ENCODE measurements at regions not wholly inside any gene's neighbourhood (a gene's known extent, or its start where the extent isn't known, plus 50 kb on each side); places are given as distances from the start of the nearest gene placed in this dataset.

DNA sequence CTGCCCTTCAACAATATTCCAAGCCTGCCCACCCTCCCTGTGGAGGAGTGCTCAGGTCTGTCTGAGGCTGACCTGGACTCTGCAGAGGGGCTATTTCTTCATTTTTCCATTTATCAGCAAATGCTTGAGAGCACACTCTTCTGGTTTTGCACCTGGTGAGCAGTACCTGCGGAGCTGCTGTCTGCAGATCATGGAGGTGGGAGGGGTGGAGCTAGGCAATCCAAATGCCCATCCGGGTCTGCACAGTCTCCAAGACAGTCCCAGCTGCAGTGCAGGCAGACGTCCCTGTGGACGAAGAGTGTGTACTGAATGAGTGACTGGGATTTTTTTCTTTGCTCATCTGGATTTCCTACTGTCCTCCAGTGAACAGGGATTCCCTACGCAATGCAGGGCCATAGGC is 239.8 kb downstream of the IRX2 start:
- H3K9me2 ChIP-seq (replicated peaks; ENCODE audit: low read depth, low read length) = no peaks in the 10 kb centered on the region

GRCh38 chr5:2511126-2511525 is 240.4 kb downstream of the IRX2 start:
- H4K20me1 ChIP-seq (ENCODE audit: insufficient read depth, low read length, poor library complexity, severe bottlenecking) = no peaks in the 10 kb centered on the region
- H3K4me2 ChIP-seq (ENCODE audit: low read depth, low read length, poor library complexity, severe bottlenecking) = no peak overlapping the region
- H3K27me3 ChIP-seq (ENCODE audit: insufficient read depth, low read length, poor library complexity, severe bottlenecking) = no peaks in the 10 kb centered on the region
- H3K4me1 ChIP-seq (ENCODE audit: insufficient read depth, low read length, poor library complexity, severe bottlenecking) = no peaks in the 10 kb centered on the region
- no peaks in the 10 kb centered on the region for H3K36me3 ChIP-seq (ENCODE audit: insufficient read depth, low read length)
- no peak overlapping the region for H2AFZ ChIP-seq (ENCODE audit: low read length)
- no peaks in the 10 kb centered on the region for H3F3A ChIP-seq (ENCODE audit: low read depth)
- no peak overlapping the region for H3K9ac ChIP-seq (ENCODE audit: low read depth, low read length, poor library complexity, severe bottlenecking)
- H3K79me2 ChIP-seq (ENCODE audit: insufficient read depth, low read length) = no peaks in the 10 kb centered on the region
- H3K9me3 ChIP-seq (ENCODE audit: insufficient read depth, low read depth, low read length) = peaks cover 2% of the 10 kb centered on the region; the same call in 1 of the 2 replicates
- TF ChIP-seq EZH2phosphoT487 (IDR thresholded peaks at IDR 0.05; ENCODE audit: borderline replicate concordance) (no peak), CTCF (conservative IDR thresholded peaks at IDR 0.05; ENCODE audit: low read length) (no peak)
- H3K9me2 ChIP-seq (replicated peaks; ENCODE audit: low read depth, low read length) = no peaks in the 10 kb centered on the region
- H3K4me3 ChIP-seq (ENCODE audit: low read length, poor library complexity, severe bottlenecking) = no peak overlapping the region

More for the DNA sequence above, 239.8 kb downstream of the IRX2 start:
- no peaks in the 10 kb centered on the region for H3F3A ChIP-seq (ENCODE audit: low read depth)
- no peak overlapping the region for H3K4me3 ChIP-seq (ENCODE audit: low read length, poor library complexity, severe bottlenecking)
- H2AFZ ChIP-seq (ENCODE audit: low read length) = no peak overlapping the region
- TF ChIP-seq CTCF (conservative IDR thresholded peaks at IDR 0.05; ENCODE audit: low read length) (no peak), EZH2phosphoT487 (IDR thresholded peaks at IDR 0.05; ENCODE audit: borderline replicate concordance) (no peak)
- no peaks in the 10 kb centered on the region for H3K4me1 ChIP-seq (ENCODE audit: insufficient read depth, low read length, poor library complexity, severe bottlenecking)
- H3K9ac ChIP-seq (ENCODE audit: low read depth, low read length, poor library complexity, severe bottlenecking) = no peak overlapping the region
- H3K27me3 ChIP-seq (ENCODE audit: insufficient read depth, low read length, poor library complexity, severe bottlenecking) = no peaks in the 10 kb centered on the region
- no peak overlapping the region for H3K4me2 ChIP-seq (ENCODE audit: low read depth, low read length, poor library complexity, severe bottlenecking)
- H4K20me1 ChIP-seq (ENCODE audit: insufficient read depth, low read length, poor library complexity, severe bottlenecking) = no peaks in the 10 kb centered on the region
- H3K9me3 ChIP-seq (ENCODE audit: insufficient read depth, low read depth, low read length) = peaks cover 2% of the 10 kb centered on the region; the same call in 1 of the 2 replicates
- no peaks in the 10 kb centered on the region for H3K36me3 ChIP-seq (ENCODE audit: insufficient read depth, low read length)
- no peaks in the 10 kb centered on the region for H3K79me2 ChIP-seq (ENCODE audit: insufficient read depth, low read length)

GRCh38 chr5:2509527-2509926 is 241.9 kb downstream of the IRX2 start:
- Histone ChIP-seq H3K79me2 (ENCODE audit: insufficient read depth, low read length) (no peaks in the 10 kb centered on the region), H3K9me2 (replicated peaks; ENCODE audit: low read depth, low read length) (no peaks in the 10 kb centered on the region), H3K36me3 (ENCODE audit: insufficient read depth, low read length) (no peaks in the 10 kb centered on the region), H3K4me2 (ENCODE audit: low read depth, low read length, poor library complexity, severe bottlenecking) (no peak overlapping the region), H2AFZ (ENCODE audit: low read length) (no peak overlapping the region), H4K20me1 (ENCODE audit: insufficient read depth, low read length, poor library complexity, severe bottlenecking) (no peaks in the 10 kb centered on the region), H3K9me3 (ENCODE audit: insufficient read depth, low read depth, low read length) (no peaks in the 10 kb centered on the region; the same call in 1 of the 2 replicates), H3K4me3 (ENCODE audit: low read length, poor library complexity, severe bottlenecking) (no peak overlapping the region), H3K9ac (ENCODE audit: low read depth, low read length, poor library complexity, severe bottlenecking) (no peak overlapping the region), H3K4me1 (ENCODE audit: insufficient read depth, low read length, poor library complexity, severe bottlenecking) (no peaks in the 10 kb centered on the region), H3K27me3 (ENCODE audit: insufficient read depth, low read length, poor library complexity, severe bottlenecking) (no peaks in the 10 kb centered on the region), H3F3A (ENCODE audit: low read depth) (no peaks in the 10 kb centered on the region)
- TF ChIP-seq EZH2phosphoT487 (IDR thresholded peaks at IDR 0.05; ENCODE audit: borderline replicate concordance) (no peak), CTCF (conservative IDR thresholded peaks at IDR 0.05; ENCODE audit: low read length) (no peak)

Data from Loucy (cell line).